ENCODE measurements at regions not wholly inside any gene's neighbourhood (a gene's known extent, or its start where the extent isn't known, plus 50 kb on each side); places are given as distances from the start of the nearest gene placed in this dataset.

GRCh38 chr6:19782588-19782987, 54.6 kb upstream of the ID4 start:
- TF ChIP-seq EZH2 (IDR thresholded peaks at IDR 0.05; ENCODE audit: low read length, unreplicated experiment) (no peak), CTCF (conservative IDR thresholded peaks at IDR 0.05; ENCODE audit: low read depth, low read length) (no peak), EZH2phosphoT487 (IDR thresholded peaks at IDR 0.05; ENCODE audit: borderline replicate concordance, low read length) (no peak)

Data from PC-3 (cell line).